ENCODE measurements at regions not wholly inside any gene's neighbourhood (a gene's known extent, or its start where the extent isn't known, plus 50 kb on each side); places are given as distances from the start of the nearest gene placed in this dataset.

DNA sequence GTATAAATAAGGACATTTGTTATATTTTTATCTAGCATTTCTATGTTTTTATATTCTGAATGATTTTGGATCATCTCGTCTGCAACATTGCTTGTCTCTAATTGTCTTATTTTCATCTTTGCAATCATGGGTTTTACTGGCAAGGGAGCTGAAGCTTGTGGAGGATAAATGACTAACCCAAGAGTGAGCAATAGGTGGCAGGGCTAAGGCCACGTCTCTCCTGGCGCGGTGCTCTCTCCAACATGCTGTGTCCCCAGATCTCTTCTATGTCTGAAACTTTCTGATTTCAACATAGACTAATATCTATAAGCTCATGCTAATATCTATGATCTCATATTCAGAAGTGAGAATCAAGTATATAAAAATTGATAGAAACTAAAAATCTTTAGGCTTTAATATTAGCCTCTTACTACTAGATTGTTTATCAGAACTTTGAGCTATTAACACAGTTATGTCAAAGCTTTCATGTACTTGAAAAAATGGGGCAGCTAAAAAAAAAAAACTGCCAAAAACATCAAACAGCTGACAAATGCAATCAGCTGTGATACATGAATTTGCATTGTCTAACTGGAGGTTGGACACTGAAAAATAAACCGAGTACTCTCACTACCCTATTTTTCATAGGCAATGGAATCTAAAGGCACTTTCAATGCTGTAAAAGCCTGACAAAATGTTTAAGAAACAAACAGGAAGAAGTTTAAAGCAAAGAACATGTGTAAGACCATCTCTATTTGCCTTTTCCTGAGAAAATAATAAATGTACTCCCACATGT, 169.2 kb downstream of the TMA16 start:
- Histone ChIP-seq H3K4me3 (ENCODE audit: extremely low read depth, insufficient read depth, low read length, poor library complexity, severe bottlenecking) (no peak overlapping the region), H3K9me3 (ENCODE audit: control insufficient read depth, low read length) (no peaks in the 10 kb centered on the region), H3K27ac (ENCODE audit: low read depth, low read length, severe bottlenecking) (no peak overlapping the region), H3K36me3 (ENCODE audit: control insufficient read depth, insufficient read depth, low read length) (no peaks in the 10 kb centered on the region), H3K4me1 (ENCODE audit: control insufficient read depth, insufficient read depth, low read length, poor library complexity, severe bottlenecking) (no peaks in the 10 kb centered on the region)
- 54 to 80% methylated on average over 1 to 2 of the region's 5 CpGs for WGBS, 2 experiments (ENCODE audit: insufficient coverage in 2 of 2)

GRCh38 chr4:163665101-163665500, 170.6 kb downstream of the TMA16 start:
- 90 to 95% methylated on average over 2 of the region's 2 CpGs for WGBS, 2 experiments (ENCODE audit: insufficient coverage in 2 of 2)
- no peaks in the 10 kb centered on the region for H3K4me1 ChIP-seq (ENCODE audit: control insufficient read depth, insufficient read depth, low read length, poor library complexity, severe bottlenecking)
- no peaks in the 10 kb centered on the region for H3K9me3 ChIP-seq (ENCODE audit: control insufficient read depth, low read length)
- H3K36me3 ChIP-seq (ENCODE audit: control insufficient read depth, insufficient read depth, low read length): no peaks in the 10 kb centered on the region
- no peak overlapping the region for H3K4me3 ChIP-seq (ENCODE audit: extremely low read depth, insufficient read depth, low read length, poor library complexity, severe bottlenecking)
- no peak overlapping the region for H3K27ac ChIP-seq (ENCODE audit: low read depth, low read length, severe bottlenecking)

GRCh38 chr4:163665521-163666331, 171.2 kb downstream of the TMA16 start:
- H3K9me3 ChIP-seq (ENCODE audit: control insufficient read depth, low read length): no peaks in the 10 kb centered on the region
- H3K4me1 ChIP-seq (ENCODE audit: control insufficient read depth, insufficient read depth, low read length, poor library complexity, severe bottlenecking): no peaks in the 10 kb centered on the region
- no peak overlapping the region for H3K4me3 ChIP-seq (ENCODE audit: extremely low read depth, insufficient read depth, low read length, poor library complexity, severe bottlenecking)
- 100% methylated on average over 1 of the region's 9 CpGs for WGBS, 2 experiments (ENCODE audit: insufficient coverage in 2 of 2)
- H3K36me3 ChIP-seq (ENCODE audit: control insufficient read depth, insufficient read depth, low read length): no peaks in the 10 kb centered on the region
- H3K27ac ChIP-seq (ENCODE audit: low read depth, low read length, severe bottlenecking): no peak overlapping the region

- Histone ChIP-seq H3K4me1 (ENCODE audit: control insufficient read depth, insufficient read depth, low read length, poor library complexity, severe bottlenecking) (no peaks in the 10 kb centered on the region), H3K9me3 (ENCODE audit: control insufficient read depth, low read length) (no peaks in the 10 kb centered on the region), H3K27ac (ENCODE audit: low read depth, low read length, severe bottlenecking) (no peak overlapping the region), H3K4me3 (ENCODE audit: extremely low read depth, insufficient read depth, low read length, poor library complexity, severe bottlenecking) (no peak overlapping the region), H3K36me3 (ENCODE audit: control insufficient read depth, insufficient read depth, low read length) (no peaks in the 10 kb centered on the region)
Measured at GRCh38 chr4:163666332-163666873, 171.9 kb downstream of the TMA16 start.

- no peaks in the 10 kb centered on the region for H3K9me3 ChIP-seq (ENCODE audit: control insufficient read depth, low read length)
- H3K27ac ChIP-seq (ENCODE audit: low read depth, low read length, severe bottlenecking): no peak overlapping the region
- no peaks in the 10 kb centered on the region for H3K4me1 ChIP-seq (ENCODE audit: control insufficient read depth, insufficient read depth, low read length, poor library complexity, severe bottlenecking)
- no peaks in the 10 kb centered on the region for H3K36me3 ChIP-seq (ENCODE audit: control insufficient read depth, insufficient read depth, low read length)
- 75 to 100% methylated on average over 1 to 3 of the region's 3 CpGs for WGBS, 2 experiments (ENCODE audit: insufficient coverage in 2 of 2)
- no peak overlapping the region for H3K4me3 ChIP-seq (ENCODE audit: extremely low read depth, insufficient read depth, low read length, poor library complexity, severe bottlenecking)
Measured at GRCh38 chr4:163672751-163673150, 178.3 kb downstream of the TMA16 start.

DNA sequence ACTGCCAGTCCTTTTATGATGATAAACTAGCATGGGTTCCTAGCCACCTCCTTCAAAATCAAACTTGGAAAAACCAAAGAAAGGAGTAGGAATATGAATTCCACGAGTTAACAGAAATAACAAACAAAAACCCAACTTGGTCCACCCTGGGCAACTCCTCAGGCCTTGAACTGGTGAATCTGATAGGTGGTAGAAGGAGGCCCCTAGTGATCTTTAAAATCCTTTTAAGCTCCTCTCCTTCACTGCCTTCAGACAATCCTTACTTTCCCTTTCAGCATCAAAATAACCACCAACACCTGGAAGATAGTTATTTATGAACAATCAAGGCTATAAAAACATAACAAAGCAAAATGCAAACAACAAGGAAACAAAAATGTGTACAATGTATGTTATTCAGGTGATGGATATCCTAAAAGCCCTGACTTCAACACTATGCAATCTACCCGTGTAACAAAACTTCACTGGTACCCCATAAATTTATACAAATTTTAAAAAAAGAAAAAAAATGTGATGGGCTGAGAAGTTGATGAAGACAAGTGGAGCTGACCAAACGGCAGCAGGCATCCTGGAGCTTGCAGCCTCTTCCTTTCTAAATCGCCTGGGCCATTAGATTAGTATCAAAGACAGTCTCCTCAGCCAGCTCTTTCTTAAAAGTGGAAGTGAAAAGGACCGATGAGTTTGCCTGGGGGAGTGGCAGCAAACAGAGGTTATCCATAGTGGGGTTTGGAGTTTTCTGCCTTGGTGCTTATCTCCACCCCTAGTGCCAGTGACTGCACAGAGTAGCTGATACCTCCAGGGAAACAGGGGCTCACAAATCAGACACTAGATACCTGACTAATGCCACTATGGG, 179.6 kb downstream of the TMA16 start:
- 59% methylated on average over 2 of the region's 5 CpGs; no CpG with 5 or more reads in 1 of the 2 experiments for WGBS, 2 experiments (ENCODE audit: insufficient coverage in 2 of 2)
- Histone ChIP-seq H3K36me3 (ENCODE audit: control insufficient read depth, insufficient read depth, low read length) (no peaks in the 10 kb centered on the region), H3K4me1 (ENCODE audit: control insufficient read depth, insufficient read depth, low read length, poor library complexity, severe bottlenecking) (no peaks in the 10 kb centered on the region), H3K27ac (ENCODE audit: low read depth, low read length, severe bottlenecking) (no peak overlapping the region), H3K9me3 (ENCODE audit: control insufficient read depth, low read length) (no peaks in the 10 kb centered on the region), H3K4me3 (ENCODE audit: extremely low read depth, insufficient read depth, low read length, poor library complexity, severe bottlenecking) (no peak overlapping the region)

- Histone ChIP-seq H3K9me3 (ENCODE audit: control insufficient read depth, low read length) (no peaks in the 10 kb centered on the region), H3K4me3 (ENCODE audit: extremely low read depth, insufficient read depth, low read length, poor library complexity, severe bottlenecking) (no peak overlapping the region), H3K36me3 (ENCODE audit: control insufficient read depth, insufficient read depth, low read length) (no peaks in the 10 kb centered on the region), H3K4me1 (ENCODE audit: control insufficient read depth, insufficient read depth, low read length, poor library complexity, severe bottlenecking) (no peaks in the 10 kb centered on the region), H3K27ac (ENCODE audit: low read depth, low read length, severe bottlenecking) (no peak overlapping the region)
- WGBS, 2 experiments (ENCODE audit: insufficient coverage in 2 of 2): 55 to 77% methylated on average over 3 to 4 of the region's 5 CpGs
Measured at GRCh38 chr4:163679189-163679588, 184.7 kb downstream of the TMA16 start.

- Histone ChIP-seq H3K4me1 (ENCODE audit: control insufficient read depth, insufficient read depth, low read length, poor library complexity, severe bottlenecking) (no peaks in the 10 kb centered on the region), H3K4me3 (ENCODE audit: extremely low read depth, insufficient read depth, low read length, poor library complexity, severe bottlenecking) (no peak overlapping the region), H3K9me3 (ENCODE audit: control insufficient read depth, low read length) (no peaks in the 10 kb centered on the region), H3K36me3 (ENCODE audit: control insufficient read depth, insufficient read depth, low read length) (no peaks in the 10 kb centered on the region), H3K27ac (ENCODE audit: low read depth, low read length, severe bottlenecking) (no peak overlapping the region)
- 100% methylated on average over 1 of the region's 1 CpG; no CpG with 5 or more reads in 1 of the 2 experiments for WGBS, 2 experiments (ENCODE audit: insufficient coverage in 2 of 2)
Measured at GRCh38 chr4:163680386-163681098, 186.1 kb downstream of the TMA16 start.

GRCh38 chr4:163681208-163681821, 186.8 kb downstream of the TMA16 start:
- Histone ChIP-seq H3K27ac (ENCODE audit: low read depth, low read length, severe bottlenecking) (no peak overlapping the region), H3K4me3 (ENCODE audit: extremely low read depth, insufficient read depth, low read length, poor library complexity, severe bottlenecking) (no peak overlapping the region), H3K9me3 (ENCODE audit: control insufficient read depth, low read length) (no peaks in the 10 kb centered on the region), H3K36me3 (ENCODE audit: control insufficient read depth, insufficient read depth, low read length) (no peaks in the 10 kb centered on the region), H3K4me1 (ENCODE audit: control insufficient read depth, insufficient read depth, low read length, poor library complexity, severe bottlenecking) (no peaks in the 10 kb centered on the region)
- WGBS, 2 experiments (ENCODE audit: insufficient coverage in 2 of 2): 0% methylated on average over 1 of the region's 2 CpGs; no CpG with 5 or more reads in 1 of the 2 experiments

DNA sequence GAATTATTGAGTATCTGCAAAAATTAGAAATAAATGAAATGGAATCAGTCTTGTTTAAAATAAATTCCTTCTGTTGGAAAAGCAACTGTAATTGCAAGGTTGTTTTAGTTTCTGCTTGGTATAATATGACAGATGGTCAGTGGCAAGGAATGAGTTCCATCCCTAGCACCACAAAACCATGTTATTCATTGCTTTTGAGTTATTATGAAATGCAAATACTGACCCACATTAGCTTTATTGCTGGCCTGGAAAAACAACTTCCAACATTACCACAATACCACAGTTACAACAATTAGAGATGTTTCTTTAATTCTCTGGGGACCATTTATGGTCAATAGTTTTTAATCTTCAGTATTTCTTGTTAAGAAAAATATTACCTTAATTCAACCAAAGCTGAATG, 194.4 kb downstream of the TMA16 start:
- H3K36me3 ChIP-seq (ENCODE audit: control insufficient read depth, insufficient read depth, low read length): no peaks in the 10 kb centered on the region
- no peaks in the 10 kb centered on the region for H3K4me1 ChIP-seq (ENCODE audit: control insufficient read depth, insufficient read depth, low read length, poor library complexity, severe bottlenecking)
- H3K9me3 ChIP-seq (ENCODE audit: control insufficient read depth, low read length): no peaks in the 10 kb centered on the region
- H3K4me3 ChIP-seq (ENCODE audit: extremely low read depth, insufficient read depth, low read length, poor library complexity, severe bottlenecking): no peak overlapping the region
- no peak overlapping the region for H3K27ac ChIP-seq (ENCODE audit: low read depth, low read length, severe bottlenecking)
